Activated CD8-positive, alpha-beta memory T cell treated with anti-CD3 and anti-CD28 coated beads, Interleukin-2, amount 10 ng/mL, durations not matched to agents 7 days and 5 days (primary cell): ENCODE measurements at regions not wholly inside any gene's neighbourhood (a gene's known extent, or its start where the extent isn't known, plus 50 kb on each side); places are given as distances from the start of the nearest gene placed in this dataset. TPM values are rescaled to one million over a fixed set of nuclear protein-coding genes. Genes with fewer than 3 reads are reported as not detected.

ENCODE experiments used
- microRNA-seq: library from miRNA; unstranded; fragments of <30 nt; microRNA quantifications from one replicate; pipeline ENCODE4 v1.2.0, GENCODE V29; 2022

Small RNAs in the stretch of these regions (microRNA-seq; reads per million reads assigned to microRNA genes)
- gene MIR374B (not detected), gene MIR374C (not detected), gene MIR421 (368 reads per million, percentile 79 among the genes with 10 or more reads in this experiment)
